ENCODE measurements at regions not wholly inside any gene's neighbourhood (a gene's known extent, or its start where the extent isn't known, plus 50 kb on each side); places are given as distances from the start of the nearest gene placed in this dataset.
"Not testable (repeated sequence)": the region's sequence is repeated elsewhere in the genome, so short reads cannot be mapped to it uniquely, and the experiment has no call there.

- ATAC-seq (no peak), DNase-seq (ENCODE audit: low spot score) (no peak)
- intact Hi-C loops (cut with DNase I) = no loop called here
Measured at GRCh38 chr3:159455741-159456181, 532.9 kb upstream of the IL12A start.

GRCh38 chr3:159458010-159458409, 530.6 kb upstream of the IL12A start:
- DNase-seq (ENCODE audit: low spot score) (no peak), ATAC-seq (no peak)
- intact Hi-C loops (cut with DNase I) = no loop called here

DNA sequence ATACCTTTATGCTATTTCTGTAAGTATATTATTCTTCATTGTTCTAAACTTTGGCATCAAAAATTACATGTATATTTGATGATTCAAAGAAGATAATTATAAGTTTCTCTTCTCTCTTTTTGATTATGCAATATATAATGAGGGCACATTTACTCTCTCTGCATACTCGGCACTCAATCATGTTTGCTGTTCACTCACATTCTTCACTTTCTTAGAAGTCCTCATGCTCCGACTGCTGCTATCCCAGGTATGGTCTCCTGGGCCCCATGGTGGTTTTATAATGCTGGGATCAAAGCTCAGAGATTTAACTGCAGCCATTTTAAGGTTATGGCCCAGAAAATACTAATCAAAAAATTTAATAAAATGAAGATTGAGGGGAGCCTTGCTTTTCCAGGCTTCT, 529.7 kb upstream of the IL12A start:
- intact Hi-C loops (cut with DNase I) = no loop called here
- no peak for ATAC-seq
- DNase-seq (ENCODE audit: low spot score) = no peak

GRCh38 chr3:159472611-159473010, 516.0 kb upstream of the IL12A start:
- intact Hi-C loops (cut with DNase I) = no loop called here
- no peak for ATAC-seq
- DNase-seq (ENCODE audit: low spot score) = no peak

DNA sequence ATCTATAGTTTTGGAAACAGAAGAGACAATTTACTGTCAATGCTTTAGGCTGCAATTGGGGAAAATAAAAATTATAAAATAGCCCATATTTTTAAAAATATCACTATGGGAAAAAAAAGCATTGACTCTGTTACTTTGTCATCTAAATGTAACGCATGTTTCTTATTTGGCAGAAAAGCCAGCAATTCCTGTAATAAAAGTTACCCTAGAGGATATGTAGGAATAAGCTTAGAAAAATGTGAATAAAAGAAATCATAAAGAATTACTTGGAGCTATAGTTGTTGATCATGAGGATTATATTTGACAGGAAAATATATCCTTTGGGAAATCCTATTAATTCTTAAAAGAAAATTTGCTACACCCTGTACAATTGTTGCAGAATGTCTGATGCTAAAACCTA, 515.4 kb upstream of the IL12A start:
- ATAC-seq (no peak), DNase-seq (ENCODE audit: low spot score) (no peak)
- intact Hi-C loops (cut with DNase I) = no loop called here

DNA sequence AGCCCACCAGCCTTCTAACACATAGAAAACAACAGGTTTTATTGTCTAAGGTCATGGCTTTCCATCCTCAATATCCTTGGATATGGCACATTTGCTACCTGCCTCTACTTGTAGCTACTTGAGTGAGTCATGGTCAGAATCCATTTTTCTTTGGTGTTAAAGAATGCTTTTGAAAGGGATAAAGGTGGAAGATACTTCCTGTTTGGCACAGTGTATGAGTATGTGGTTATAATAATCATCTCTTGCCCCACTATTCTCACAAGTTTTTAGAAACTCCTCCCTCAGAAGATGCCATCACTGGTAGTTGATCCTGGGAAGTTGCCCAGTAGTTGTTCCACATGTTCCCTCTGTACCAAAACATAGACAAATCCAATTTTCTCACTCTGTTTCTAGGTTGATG, 508.6 kb upstream of the IL12A start:
- ATAC-seq (no peak), DNase-seq (ENCODE audit: low spot score) (no peak)
- intact Hi-C loops (cut with DNase I) = no loop called here

GRCh38 chr3:159482241-159482993, 506.2 kb upstream of the IL12A start:
- no peak for DNase-seq (ENCODE audit: low spot score)
- intact Hi-C loops (cut with DNase I) = no loop called here
- no peak for ATAC-seq

DNA sequence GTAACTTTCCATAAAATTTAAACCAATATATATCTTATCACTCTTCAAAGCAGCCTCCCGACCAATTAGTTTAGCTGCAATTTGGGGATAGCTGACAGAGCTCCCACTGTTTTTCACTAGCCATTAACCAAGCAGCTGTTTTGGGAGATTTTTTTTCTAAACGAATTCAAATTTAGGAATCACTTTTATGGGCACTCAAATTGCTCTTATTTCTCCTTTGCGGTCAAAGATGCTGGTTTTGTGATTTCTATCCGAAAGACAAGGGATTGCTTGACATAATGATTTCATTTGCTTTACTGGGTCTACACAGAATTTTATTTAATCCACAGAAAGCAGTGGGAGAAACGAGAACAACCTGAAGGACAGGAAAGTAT, 505.7 kb upstream of the IL12A start:
- ATAC-seq (no peak), DNase-seq (ENCODE audit: low spot score) (no peak)
- intact Hi-C loops (cut with DNase I) = no loop called here

- intact Hi-C loops (cut with DNase I) = no loop called here
- no peak for ATAC-seq
Measured at GRCh38 chr3:159486580-159486979, 502.1 kb upstream of the IL12A start.

DNA sequence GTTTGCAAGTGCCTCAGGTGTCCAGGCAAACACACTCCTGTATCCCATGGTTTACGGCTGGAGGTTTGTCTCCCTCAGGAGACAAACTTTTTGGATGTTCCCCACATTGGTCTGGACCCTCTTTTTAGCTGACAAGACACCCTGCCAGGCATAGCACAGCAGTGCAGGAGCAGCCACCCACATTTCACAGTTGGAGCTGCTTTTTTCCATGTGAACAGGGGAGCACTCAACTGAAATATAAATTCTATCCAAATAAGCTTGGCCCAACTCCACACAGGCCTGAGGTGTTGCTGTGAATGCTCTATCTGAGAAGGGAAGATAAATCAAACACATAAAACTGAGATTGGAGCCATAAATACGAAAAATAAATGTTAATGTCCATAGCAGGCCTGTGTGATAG, 501.3 kb upstream of the IL12A start:
- intact Hi-C loops (cut with DNase I) = no loop called here
- DNase-seq (ENCODE audit: low spot score) = no peak

More at GRCh38 chr3:159486580-159486979, 502.1 kb upstream of the IL12A start:
- DNase-seq (ENCODE audit: low spot score) = no peak

GRCh38 chr3:159488602-159489001, 500.0 kb upstream of the IL12A start:
- intact Hi-C loops (cut with DNase I) = no loop called here
- no peak for DNase-seq (ENCODE audit: low spot score)
- no peak for ATAC-seq

More for the DNA sequence above, 501.3 kb upstream of the IL12A start:
- no peak for ATAC-seq

- intact Hi-C loops (cut with DNase I) = no loop called here
- DNase-seq (ENCODE audit: low spot score) (no peak), ATAC-seq (no peak)
Measured at GRCh38 chr3:159497361-159497760, 491.3 kb upstream of the IL12A start.

- intact Hi-C loops (cut with DNase I) = no loop called here
- ATAC-seq (no peak), DNase-seq (ENCODE audit: low spot score) (no peak)
Measured at GRCh38 chr3:159499031-159499793, 489.4 kb upstream of the IL12A start.

DNA sequence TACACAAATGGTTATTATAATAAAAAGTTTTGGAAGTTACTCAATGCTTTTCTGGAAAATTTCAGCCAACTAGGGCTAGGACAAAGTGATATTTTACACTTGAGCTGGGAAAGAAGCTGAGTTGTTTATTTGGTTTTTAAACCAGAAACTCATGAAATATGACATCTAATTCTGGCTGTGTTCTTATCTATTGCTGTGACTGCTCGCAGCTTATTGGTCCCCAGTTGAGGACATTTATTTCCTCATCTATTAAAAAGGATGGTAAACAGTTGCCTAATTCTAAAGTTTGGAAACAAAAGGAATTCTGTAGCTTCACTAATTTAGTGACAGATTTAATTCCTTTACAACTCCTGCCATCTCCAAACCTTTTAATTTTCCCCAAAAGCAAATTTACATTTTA, 487.6 kb upstream of the IL12A start:
- ATAC-seq (no peak), DNase-seq (ENCODE audit: low spot score) (no peak)
- intact Hi-C loops (cut with DNase I) = no loop called here

DNA sequence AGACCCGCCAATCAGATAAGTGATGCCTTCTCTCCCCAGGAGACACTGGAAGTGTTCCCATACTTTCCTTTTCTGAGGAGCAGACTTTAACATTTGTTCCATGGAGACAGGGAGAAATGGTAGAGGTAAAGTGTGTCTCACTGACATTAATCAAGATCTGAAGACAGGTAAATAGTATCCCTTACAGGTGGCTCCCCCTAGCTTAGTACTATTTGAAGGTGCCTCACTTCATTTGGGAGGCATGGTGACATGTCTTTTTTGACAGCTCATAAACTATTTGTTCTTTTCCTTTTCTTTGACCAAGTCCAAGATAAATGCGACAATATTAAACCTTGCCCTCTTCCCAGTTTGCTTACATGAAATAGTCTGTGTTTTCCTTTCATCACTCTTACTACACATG, 485.6 kb upstream of the IL12A start:
- ATAC-seq (no peak), DNase-seq (ENCODE audit: low spot score) (no peak)
- intact Hi-C loops (cut with DNase I) = no loop called here

DNA sequence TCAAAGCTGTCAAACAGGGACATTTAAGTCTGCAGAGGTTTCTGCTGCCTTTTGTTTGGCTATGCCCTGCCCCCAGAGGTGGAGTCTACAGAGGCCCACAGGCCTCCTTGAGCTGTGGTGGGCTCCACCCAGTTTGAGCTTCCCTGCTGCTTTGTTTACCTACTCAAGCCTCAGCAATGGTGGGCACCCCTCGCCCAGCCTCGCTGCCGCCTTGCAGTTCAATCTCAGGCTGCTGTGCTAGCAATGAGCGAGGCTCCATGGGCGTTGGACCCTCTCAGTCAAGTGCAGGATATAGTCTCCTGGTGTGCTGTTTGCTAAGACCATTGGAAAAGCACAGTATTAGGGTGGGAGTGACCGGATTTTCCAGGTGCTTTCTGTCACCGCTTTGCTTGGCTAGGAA, 477.6 kb upstream of the IL12A start:
- intact Hi-C loops (cut with DNase I) = not testable (repeated sequence)

DNA sequence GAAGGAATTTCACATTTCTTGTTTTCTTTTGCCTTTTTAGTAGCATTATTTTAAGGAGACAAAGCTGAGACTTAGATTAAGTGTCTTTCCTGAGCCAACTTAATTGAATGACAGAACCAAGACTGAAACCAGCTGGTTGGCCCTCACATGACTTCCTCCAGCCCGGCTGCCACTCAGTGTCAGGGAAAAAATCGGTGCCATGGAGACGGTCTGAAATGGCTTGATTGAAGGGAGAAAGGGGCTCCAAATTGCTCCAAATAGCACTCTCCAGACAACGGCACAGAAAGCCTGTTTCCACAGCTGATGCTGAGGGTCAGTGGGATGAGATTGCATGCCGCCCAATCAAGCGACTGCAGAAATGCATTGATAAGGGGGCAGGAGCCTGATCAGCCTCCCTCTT, 475.2 kb upstream of the IL12A start:
- no peak for ATAC-seq
- intact Hi-C loops (cut with DNase I) = no loop called here
- DNase-seq (ENCODE audit: low spot score) = no peak

More for the DNA sequence above, 477.6 kb upstream of the IL12A start:
- not testable (repeated sequence) for ATAC-seq; DNase-seq (ENCODE audit: low spot score)

DNA sequence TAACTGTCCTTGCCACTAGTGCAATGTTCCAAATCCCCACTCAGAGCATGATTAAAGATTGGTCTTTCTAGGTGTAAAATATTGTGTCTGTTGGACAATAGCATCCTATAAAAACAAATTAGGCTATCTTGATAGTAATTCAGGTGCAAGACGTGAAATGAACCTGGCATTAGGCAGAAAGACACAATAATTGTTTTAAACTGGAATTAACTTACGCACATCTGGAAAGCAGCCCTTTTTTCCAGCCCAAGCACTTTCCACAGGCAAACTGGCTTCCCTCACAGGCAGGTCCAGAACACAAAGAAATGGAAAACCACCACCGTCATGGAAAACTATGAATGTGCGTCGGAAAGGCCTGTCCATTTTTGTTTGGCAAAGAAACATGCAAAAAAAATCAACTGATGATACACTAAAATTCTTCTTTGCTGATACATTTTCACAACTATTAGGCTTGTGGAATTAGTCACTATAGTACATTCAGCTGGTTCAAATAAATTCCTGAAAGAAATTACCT, 474.7 kb upstream of the IL12A start:
- intact Hi-C loops (cut with DNase I) = no loop called here
- ATAC-seq = no peak
- no peak for DNase-seq (ENCODE audit: low spot score)

- no peak for ATAC-seq
- no peak for DNase-seq (ENCODE audit: low spot score)
- intact Hi-C loops (cut with DNase I) = no loop called here
Measured at GRCh38 chr3:159517105-159517504, 471.5 kb upstream of the IL12A start.

GRCh38 chr3:159520638-159521037, 468.0 kb upstream of the IL12A start:
- no peak for ATAC-seq
- intact Hi-C loops (cut with DNase I) = no loop called here

More at GRCh38 chr3:159520638-159521037, 468.0 kb upstream of the IL12A start:
- DNase-seq (ENCODE audit: low spot score) = no peak

All from sciatic nerve (tissue), 2 donors.